Naive B cell (primary cell): ENCODE measurements at regions not wholly inside any gene's neighbourhood (a gene's known extent, or its start where the extent isn't known, plus 50 kb on each side); places are given as distances from the start of the nearest gene placed in this dataset.
A peak's percentile ranks its signal among the peaks of the same experiment; 100 is the strongest.

Experiments
- ATAC-seq, 2 donors: fragments of 150-1000 bp; cut with Tn5 transposase; 2 replicates each; pipeline ENCODE4 v1.10.0; 2021; ENCODE audit warnings: low read depth in 2 of 2, mild to moderate bottlenecking in 2 of 2, moderate library complexity in 2 of 2
- DNase-seq: peaks from one replicate; pipeline ENCODE4 v3.0.0; 2022
- H3K27ac Mint-ChIP-seq, 6 donors: one replicate each; pipeline ENCODE4 v1.8.0; 2020 to 2022; ENCODE audit warnings: mild to moderate bottlenecking in 6 of 6, mixed read lengths in 6 of 6, moderate library complexity in 5 of 6, inconsistent platforms in 2 of 6
- H3K27me3 Mint-ChIP-seq, 3 donors: one replicate each; pipeline ENCODE4 v1.8.0; 2021 to 2022; ENCODE audit warnings: mixed read lengths in 3 of 3, mild to moderate bottlenecking in 1 of 3
- H3K36me3 Mint-ChIP-seq, 2 donors: one replicate each; pipeline ENCODE4 v1.8.0; 2020 to 2022; ENCODE audit warnings: mixed read lengths in 2 of 2, inconsistent platforms in 1 of 2, mild to moderate bottlenecking in 1 of 2
- H3K4me1 Mint-ChIP-seq, 3 donors: one replicate each; pipeline ENCODE4 v1.8.0; 2020 to 2022; ENCODE audit warnings: mixed read lengths in 3 of 3, inconsistent platforms in 1 of 3, mild to moderate bottlenecking in 1 of 3, moderate library complexity in 1 of 3
- H3K4me3 Mint-ChIP-seq, 8 donors: one replicate each; pipeline ENCODE4 v1.8.0; 2020 to 2022; ENCODE audit warnings: mild to moderate bottlenecking in 8 of 8, mixed read lengths in 8 of 8, moderate library complexity in 8 of 8, inconsistent platforms in 2 of 8
- H3K9me3 Mint-ChIP-seq, 7 donors: one replicate each; pipeline ENCODE4 v1.8.0; 2020 to 2022; ENCODE audit warnings: mixed read lengths in 7 of 7, mild to moderate bottlenecking in 5 of 7, inconsistent platforms in 2 of 7, moderate library complexity in 1 of 7

GRCh38 chr16:64225036-64225435 lies 896.8 kb downstream of the CDH11 start:
- H3K27me3 Mint-ChIP-seq, result no peaks in the 10 kb centered on the region
- ATAC-seq (no peak), DNase-seq (no peak)
- peaks cover 0 to 12% (median 7%) of the 10 kb centered on the region in 7 donors for H3K9me3 Mint-ChIP-seq
- no peaks in the 10 kb centered on the region for H3K4me1 Mint-ChIP-seq
- no peak overlapping the region for H3K27ac Mint-ChIP-seq
- no peak overlapping the region for H3K4me3 Mint-ChIP-seq
- H3K36me3 Mint-ChIP-seq, result no peaks in the 10 kb centered on the region

DNA sequence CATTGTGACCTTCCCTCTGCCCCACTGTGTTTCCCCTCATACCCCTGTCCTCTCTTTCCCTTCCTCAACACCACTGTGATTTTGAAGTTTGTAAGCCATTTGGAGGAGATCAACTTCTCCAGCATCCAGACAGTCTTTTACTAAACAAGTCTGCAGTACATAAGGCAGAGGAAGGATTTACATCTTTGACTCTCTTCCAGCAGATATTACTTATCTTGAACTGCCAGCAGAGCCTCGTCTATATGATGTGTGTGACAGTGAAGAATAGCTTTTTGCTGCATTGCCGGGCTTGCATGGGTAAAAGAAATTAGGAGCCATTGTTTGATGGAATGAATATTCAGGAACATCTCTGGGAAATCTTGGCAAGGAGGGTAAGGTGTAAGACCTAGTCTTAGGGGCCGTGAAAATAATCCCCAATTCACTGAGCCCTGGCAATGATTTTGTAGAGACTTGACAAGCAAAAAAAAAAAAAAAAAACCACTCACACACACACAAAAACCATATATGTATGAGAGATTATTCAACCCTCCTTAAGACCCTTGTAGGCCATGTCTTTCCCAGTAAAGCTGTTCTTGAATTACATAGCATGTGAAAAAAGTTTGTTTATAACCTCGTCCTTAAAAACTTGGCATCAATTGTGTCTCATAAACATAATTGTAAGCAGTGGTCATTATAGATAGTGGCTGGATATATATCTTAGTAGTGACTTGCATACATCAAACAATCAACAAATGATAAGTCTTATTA lies 903.9 kb downstream of the CDH11 start:
- H3K36me3 Mint-ChIP-seq, result no peaks in the 10 kb centered on the region
- DNase-seq (no peak), ATAC-seq (no peak)
- no peaks in the 10 kb centered on the region for H3K27me3 Mint-ChIP-seq
- no peaks in the 10 kb centered on the region for H3K4me1 Mint-ChIP-seq
- no peak overlapping the region for H3K27ac Mint-ChIP-seq
- H3K9me3 Mint-ChIP-seq, result peaks cover 0 to 10% (median 0%) of the 10 kb centered on the region in 7 donors
- no peak overlapping the region for H3K4me3 Mint-ChIP-seq

DNA sequence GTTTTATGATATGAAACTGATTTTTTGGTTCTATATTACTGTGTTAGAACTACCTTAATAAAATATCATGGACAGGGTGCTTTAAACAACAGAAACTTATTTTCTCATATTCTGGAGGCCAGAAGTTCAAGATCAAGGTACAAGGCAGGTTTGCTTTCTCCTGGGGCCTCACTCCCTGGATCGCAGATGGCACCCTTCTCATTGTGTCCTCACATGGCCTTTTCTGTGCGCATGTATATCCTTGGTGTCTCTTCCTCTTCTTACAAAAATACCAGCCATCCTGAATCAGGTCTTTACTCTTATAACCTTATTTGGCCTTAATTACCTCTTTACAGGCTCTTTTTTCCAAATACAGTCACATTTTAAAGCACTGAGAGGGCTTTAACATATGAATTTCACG lies 906.1 kb downstream of the CDH11 start:
- Mint-ChIP-seq H3K4me3 (no peak overlapping the region), H3K9me3 (peaks cover 0 to 5% (median 4%) of the 10 kb centered on the region in 7 donors), H3K36me3 (no peaks in the 10 kb centered on the region), H3K27ac (no peak overlapping the region), H3K4me1 (no peaks in the 10 kb centered on the region), H3K27me3 (no peaks in the 10 kb centered on the region)
- DNase-seq, result no peak
- no peak for ATAC-seq

DNA sequence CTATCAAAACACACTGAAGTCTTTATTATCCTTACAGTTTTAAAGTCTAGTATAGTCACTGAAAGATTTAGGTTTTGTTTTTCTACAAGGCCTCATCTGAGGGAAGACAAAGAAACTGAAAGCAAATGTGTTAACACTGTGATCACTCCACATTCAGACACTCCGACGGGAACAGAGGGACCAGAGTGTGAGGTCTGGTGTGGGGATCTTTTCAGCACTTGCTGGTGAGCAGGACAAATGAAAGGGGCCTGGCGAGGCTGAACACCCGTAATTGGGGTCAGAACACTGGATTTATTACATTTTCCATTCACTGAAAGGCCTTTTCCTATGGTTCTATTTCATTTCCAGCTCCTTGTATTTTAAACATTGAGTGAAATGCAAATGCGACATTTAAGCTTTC lies 910.5 kb downstream of the CDH11 start:
- H3K27ac Mint-ChIP-seq, result no peak overlapping the region
- DNase-seq (no peak), ATAC-seq (no peak)
- H3K36me3 Mint-ChIP-seq, result no peaks in the 10 kb centered on the region
- H3K27me3 Mint-ChIP-seq, result no peaks in the 10 kb centered on the region
- peaks cover 0 to 5% (median 4%) of the 10 kb centered on the region in 7 donors for H3K9me3 Mint-ChIP-seq
- no peak overlapping the region for H3K4me3 Mint-ChIP-seq
- no peaks in the 10 kb centered on the region for H3K4me1 Mint-ChIP-seq

DNA sequence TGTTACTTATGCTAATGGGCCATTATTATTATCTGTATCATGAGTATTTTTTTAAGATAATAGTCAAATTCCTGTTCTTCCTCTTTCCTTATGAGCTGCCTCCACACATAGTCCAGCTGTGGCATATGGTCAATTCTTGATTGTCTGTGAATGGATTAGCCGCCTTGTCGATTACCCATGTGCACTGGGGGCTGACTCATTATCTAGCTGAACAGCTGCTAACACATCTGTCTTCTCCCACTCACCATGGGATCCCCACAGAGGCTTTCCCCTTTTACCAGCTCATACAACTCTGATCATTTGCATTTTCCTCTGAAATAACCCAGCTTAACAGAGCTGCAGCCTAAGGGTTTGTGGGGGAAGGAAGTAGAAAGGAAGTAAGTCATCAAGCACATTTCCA lies 915.0 kb downstream of the CDH11 start:
- Mint-ChIP-seq H3K4me1 (no peaks in the 10 kb centered on the region), H3K9me3 (peaks cover 0 to 5% (median 0%) of the 10 kb centered on the region in 7 donors), H3K27ac (no peak overlapping the region), H3K4me3 (no peak overlapping the region), H3K27me3 (no peaks in the 10 kb centered on the region), H3K36me3 (no peaks in the 10 kb centered on the region)
- DNase-seq (no peak), ATAC-seq (no peak)

- ATAC-seq, result no peak
- no peaks in the 10 kb centered on the region for H3K4me1 Mint-ChIP-seq
- DNase-seq, result no peak
- H3K4me3 Mint-ChIP-seq, result no peak overlapping the region
- no peak overlapping the region for H3K27ac Mint-ChIP-seq
- no peaks in the 10 kb centered on the region for H3K36me3 Mint-ChIP-seq
- peaks cover 0 to 2% (median 0%) of the 10 kb centered on the region in 7 donors for H3K9me3 Mint-ChIP-seq
- no peaks in the 10 kb centered on the region for H3K27me3 Mint-ChIP-seq
Measured at GRCh38 chr16:64203126-64203525, 918.7 kb downstream of the CDH11 start.

DNA sequence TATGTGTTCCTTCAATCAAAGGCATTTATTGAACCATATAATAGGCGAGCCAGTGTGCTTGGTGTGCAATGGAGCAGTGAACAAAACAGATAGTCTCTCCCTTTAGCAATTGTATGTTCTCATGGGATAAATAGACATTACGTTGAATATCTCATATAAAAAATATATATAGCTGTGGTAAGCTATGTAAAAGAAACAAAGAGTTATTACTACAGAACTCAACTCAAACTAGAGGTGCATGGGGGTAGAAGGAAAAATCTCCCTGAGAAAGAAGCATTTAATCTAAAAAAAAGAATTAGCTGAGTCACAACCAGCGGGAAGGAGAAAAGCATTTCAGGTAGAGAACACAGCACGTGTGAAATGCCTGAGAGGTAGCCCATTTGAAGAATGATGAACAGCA lies 919.3 kb downstream of the CDH11 start:
- Mint-ChIP-seq H3K27ac (no peak overlapping the region), H3K4me1 (no peaks in the 10 kb centered on the region), H3K9me3 (peaks cover 0 to 2% (median 0%) of the 10 kb centered on the region in 7 donors), H3K36me3 (no peaks in the 10 kb centered on the region), H3K4me3 (no peak overlapping the region), H3K27me3 (no peaks in the 10 kb centered on the region)
- no peak for DNase-seq
- ATAC-seq, result no peak

DNA sequence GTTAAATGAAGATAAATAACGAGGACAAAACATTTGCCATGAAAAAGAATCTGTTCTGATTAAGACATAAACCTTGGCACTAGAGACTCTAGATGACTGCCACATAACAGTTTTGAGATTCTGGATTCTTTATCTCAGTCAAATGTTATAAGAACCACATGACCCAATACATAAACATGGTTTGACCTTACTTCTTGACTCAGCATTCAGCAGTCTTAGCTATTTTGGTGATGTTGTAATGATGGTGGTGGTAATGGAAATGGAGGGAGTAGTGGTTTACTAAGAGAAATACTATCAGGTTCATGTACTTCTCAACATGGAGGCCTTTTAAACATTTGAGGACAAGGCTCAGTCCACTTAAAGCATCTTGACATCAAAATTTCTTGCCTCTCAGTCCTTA lies 925.4 kb downstream of the CDH11 start:
- no peak overlapping the region for H3K4me3 Mint-ChIP-seq
- no peaks in the 10 kb centered on the region for H3K27me3 Mint-ChIP-seq
- H3K9me3 Mint-ChIP-seq, result peaks cover 0 to 6% (median 3%) of the 10 kb centered on the region in 7 donors
- DNase-seq (no peak), ATAC-seq (no peak)
- H3K27ac Mint-ChIP-seq, result no peak overlapping the region
- no peaks in the 10 kb centered on the region for H3K4me1 Mint-ChIP-seq
- H3K36me3 Mint-ChIP-seq, result no peaks in the 10 kb centered on the region

- H3K27ac Mint-ChIP-seq, result no peak overlapping the region
- H3K36me3 Mint-ChIP-seq, result no peaks in the 10 kb centered on the region
- DNase-seq (no peak), ATAC-seq (no peak)
- peaks cover 0 to 7% (median 0%) of the 10 kb centered on the region in 7 donors for H3K9me3 Mint-ChIP-seq
- no peak overlapping the region for H3K4me3 Mint-ChIP-seq
- no peaks in the 10 kb centered on the region for H3K27me3 Mint-ChIP-seq
- H3K4me1 Mint-ChIP-seq, result no peaks in the 10 kb centered on the region
Measured at GRCh38 chr16:64185954-64186353, 935.9 kb downstream of the CDH11 start.

DNA sequence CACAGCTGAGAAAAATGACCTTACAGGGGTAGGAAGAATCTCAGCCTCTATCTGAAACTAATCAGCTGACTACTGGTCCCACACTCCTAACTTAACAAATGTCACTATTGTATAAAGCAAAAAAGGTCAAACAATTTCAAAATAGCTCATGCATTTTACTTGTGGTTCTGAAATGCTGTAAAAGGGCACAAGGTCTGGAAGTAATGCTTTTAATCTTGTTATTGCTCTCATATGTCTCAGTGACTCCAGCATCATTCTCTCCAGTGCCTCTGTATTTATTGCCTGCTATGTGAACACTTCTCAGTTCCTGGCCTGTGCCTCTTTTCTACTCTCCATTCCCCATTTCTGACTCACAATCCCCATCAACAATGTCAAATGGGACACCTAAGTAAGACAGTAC lies 937.7 kb downstream of the CDH11 start:
- DNase-seq, result no peak
- Mint-ChIP-seq H3K36me3 (no peaks in the 10 kb centered on the region), H3K27ac (peak overlapping the region in 1 of 6 donors; percentile 9)

GRCh38 chr16:64182985-64183384 lies 938.9 kb downstream of the CDH11 start:
- Mint-ChIP-seq H3K4me3 (no peak overlapping the region), H3K27me3 (no peaks in the 10 kb centered on the region), H3K4me1 (no peaks in the 10 kb centered on the region), H3K36me3 (no peaks in the 10 kb centered on the region), H3K27ac (no peak overlapping the region), H3K9me3 (peaks cover 5 to 18% (median 9%) of the 10 kb centered on the region in 7 donors)
- ATAC-seq, result no peak
- no peak for DNase-seq

More for the DNA sequence above, 937.7 kb downstream of the CDH11 start:
- Mint-ChIP-seq H3K4me3 (no peak overlapping the region), H3K9me3 (peaks cover 2 to 9% (median 5%) of the 10 kb centered on the region in 7 donors), H3K27me3 (no peaks in the 10 kb centered on the region), H3K4me1 (no peaks in the 10 kb centered on the region)
- ATAC-seq, result no peak

DNA sequence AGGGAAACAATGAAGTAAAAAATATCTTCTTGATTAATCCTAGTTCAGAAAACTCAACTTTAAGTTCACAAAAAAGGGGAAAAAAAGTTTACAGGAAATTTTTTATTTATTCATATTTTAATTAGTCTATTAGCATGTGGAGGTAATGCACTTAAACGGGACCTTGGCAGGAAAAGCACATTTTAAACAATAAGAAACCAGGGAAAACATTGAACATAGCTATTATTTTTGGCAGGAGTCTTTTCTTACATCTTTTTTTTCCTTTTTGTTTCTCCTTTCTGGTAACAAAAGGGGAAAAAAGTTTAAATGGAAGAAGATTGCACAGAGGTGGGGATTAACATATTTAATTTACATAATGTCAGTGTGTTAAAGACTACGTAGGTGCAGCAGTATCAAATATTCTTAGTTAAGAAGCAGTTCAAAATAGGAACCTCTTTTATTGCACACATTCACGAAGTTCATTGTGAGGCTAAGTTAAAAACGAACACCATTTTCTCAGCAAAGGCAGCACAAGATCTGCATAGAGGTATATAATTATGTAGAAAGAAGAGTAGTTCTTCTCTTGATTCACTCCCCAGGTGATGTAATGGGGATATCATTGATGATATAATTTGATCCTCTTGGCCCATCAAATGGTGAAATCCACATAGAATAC lies 940.5 kb downstream of the CDH11 start:
- Mint-ChIP-seq H3K27ac (no peak overlapping the region), H3K27me3 (no peaks in the 10 kb centered on the region), H3K9me3 (peaks cover 10 to 26% (median 15%) of the 10 kb centered on the region in 7 donors), H3K36me3 (peaks cover 0 to 8% of the 10 kb centered on the region in 2 donors), H3K4me1 (no peaks in the 10 kb centered on the region), H3K4me3 (no peak overlapping the region)
- ATAC-seq (no peak), DNase-seq (no peak)

DNA sequence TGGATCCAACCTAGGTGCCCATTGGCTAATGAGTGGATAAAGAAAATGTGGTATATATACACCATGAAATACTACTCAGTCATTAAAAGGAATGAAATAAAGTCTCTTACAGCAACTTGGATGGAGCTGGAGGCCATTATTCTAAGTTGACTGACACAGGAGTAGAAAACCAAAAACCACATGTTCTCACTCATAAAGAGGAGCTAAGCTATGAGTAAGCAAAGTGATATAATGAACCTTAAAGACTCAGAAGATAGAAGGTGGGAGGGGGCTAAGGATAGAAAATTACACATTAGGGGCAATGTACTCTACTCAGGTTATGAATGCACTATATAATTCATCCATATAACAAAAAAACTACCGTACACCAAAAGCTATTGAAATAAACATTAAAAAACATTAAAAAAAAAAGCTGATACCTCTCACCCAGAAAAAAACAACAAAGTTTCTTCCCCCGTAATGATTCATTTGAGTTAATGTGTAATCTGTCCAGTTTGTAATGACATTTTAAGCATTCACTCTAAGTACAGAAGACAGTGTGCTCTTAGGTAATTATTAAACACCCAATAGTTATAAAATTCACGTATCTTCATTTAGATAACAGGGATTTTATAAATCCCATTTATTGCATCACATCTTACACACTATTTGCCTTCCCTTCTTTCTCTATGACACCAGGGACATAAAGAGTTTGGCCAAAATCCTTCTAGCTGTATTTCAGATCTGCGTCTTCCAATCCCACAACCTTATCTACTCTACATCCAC lies 941.5 kb downstream of the CDH11 start:
- no peak for DNase-seq
- Mint-ChIP-seq H3K36me3 (peaks cover 0 to 8% of the 10 kb centered on the region in 2 donors), H3K9me3 (peaks cover 10 to 26% (median 15%) of the 10 kb centered on the region in 7 donors), H3K4me1 (no peaks in the 10 kb centered on the region), H3K27me3 (no peaks in the 10 kb centered on the region), H3K27ac (no peak overlapping the region), H3K4me3 (no peak overlapping the region)
- no peak for ATAC-seq

GRCh38 chr16:64174327-64174726 lies 947.5 kb downstream of the CDH11 start:
- H3K27ac Mint-ChIP-seq, result no peak overlapping the region
- ATAC-seq (no peak), DNase-seq (no peak)
- no peaks in the 10 kb centered on the region for H3K27me3 Mint-ChIP-seq
- peaks cover 0 to 8% of the 10 kb centered on the region in 2 donors for H3K36me3 Mint-ChIP-seq
- H3K4me1 Mint-ChIP-seq, result no peaks in the 10 kb centered on the region
- H3K9me3 Mint-ChIP-seq, result peaks cover 12 to 19% (median 16%) of the 10 kb centered on the region in 7 donors
- no peak overlapping the region for H3K4me3 Mint-ChIP-seq
